SK-N-SH treated with all-trans-retinoic acid at 6 μM for 48 hours (cell line): ENCODE measurements at regions not wholly inside any gene's neighbourhood (a gene's known extent, or its start where the extent isn't known, plus 50 kb on each side); places are given as distances from the start of the nearest gene placed in this dataset.

Experiments
- ATAC-seq: fragments of 200-7000 bp; cut with Tn5 transposase; 3 replicates; pipeline ENCODE4 v1.9.1; 2020; ENCODE audit warnings: mild to moderate bottlenecking, moderate library complexity
- ARNTL ChIP-seq: fragments of 450-650 bp; formaldehyde crosslinking; IDR thresholded peaks from 2 replicates; pipeline ENCODE4 v1.5.0; 2020; ENCODE audit warnings: low read depth, mild to moderate bottlenecking, moderate library complexity, borderline replicate concordance
- CSDC2 ChIP-seq: fragments of 250-450 bp; sonication (Bioruptor Pico); IDR thresholded peaks from 2 replicates; pipeline ENCODE4 v1.5.0; 2020; ENCODE audit warnings: mild to moderate bottlenecking, moderate library complexity
- ESRRG ChIP-seq: fragments of 250-450 bp; sonication (Bioruptor Pico); IDR thresholded peaks from 2 replicates; pipeline ENCODE4 v1.6.1; 2021; ENCODE audit warnings: mild to moderate bottlenecking
- ISL1 ChIP-seq: fragments of 250-450 bp; sonication (Bioruptor Pico); IDR thresholded peaks from 2 replicates; pipeline ENCODE4 v2.1.2; 2022; ENCODE audit warnings: mild to moderate bottlenecking, moderate library complexity
- POU6F1 ChIP-seq: fragments of 250-450 bp; sonication (Bioruptor Pico); IDR thresholded peaks from 2 replicates; pipeline ENCODE4 v1.8.0; 2021; ENCODE audit warnings: low read depth, mild to moderate bottlenecking, moderate library complexity, borderline replicate concordance
- PPARA ChIP-seq: fragments of 250-450 bp; sonication (Bioruptor Pico); IDR thresholded peaks from 2 replicates; pipeline ENCODE4 v1.5.0; 2020; ENCODE audit warnings: mild to moderate bottlenecking, borderline replicate concordance
- RARB ChIP-seq: fragments of 250-450 bp; sonication (Bioruptor Pico); IDR thresholded peaks from 2 replicates; pipeline ENCODE4 v1.8.0; 2021; ENCODE audit warnings: mild to moderate bottlenecking, moderate library complexity
- SNAI2 ChIP-seq: fragments of 250-450 bp; sonication (Bioruptor Pico); IDR thresholded peaks from 2 replicates; pipeline ENCODE4 v1.5.0; 2020; ENCODE audit warnings: mild to moderate bottlenecking, moderate library complexity
- TCF4 ChIP-seq: fragments of 250-450 bp; sonication (Bioruptor Pico); IDR thresholded peaks from 2 replicates; pipeline ENCODE4 v1.8.0; 2021; ENCODE audit warnings: mild to moderate bottlenecking, moderate library complexity, borderline replicate concordance
- TSHZ2 ChIP-seq: fragments of 250-450 bp; sonication (Bioruptor Pico); IDR thresholded peaks from 2 replicates; pipeline ENCODE4 v1.5.0; 2020; ENCODE audit warnings: mild to moderate bottlenecking, moderate library complexity
- ZC3H10 ChIP-seq: fragments of 250-450 bp; sonication (Bioruptor Pico); IDR thresholded peaks from 2 replicates; pipeline ENCODE4 v1.5.1; 2021; ENCODE audit warnings: mild to moderate bottlenecking, moderate library complexity
- ZFP3 ChIP-seq: fragments of 250-450 bp; sonication (Bioruptor Pico); IDR thresholded peaks from 2 replicates; pipeline ENCODE4 v1.5.0; 2020; ENCODE audit warnings: mild to moderate bottlenecking, moderate library complexity
- ZFP30 ChIP-seq: fragments of 450-650 bp; formaldehyde crosslinking; IDR thresholded peaks from 2 replicates; pipeline ENCODE4 v1.5.0; 2022; ENCODE audit warnings: mild to moderate bottlenecking, moderate library complexity
- ZNF565 ChIP-seq: fragments of 450-650 bp; formaldehyde crosslinking; conservative IDR thresholded peaks from 2 replicates; pipeline ENCODE4 v1.5.0; 2020; ENCODE audit warnings: low read depth, mild to moderate bottlenecking, moderate library complexity
- ZNF70 ChIP-seq: fragments of 450-650 bp; formaldehyde crosslinking; IDR thresholded peaks from 2 replicates; pipeline ENCODE4 v1.5.0; 2020; ENCODE audit warnings: mild to moderate bottlenecking, moderate library complexity
- ZNF8 ChIP-seq: fragments of 450-650 bp; formaldehyde crosslinking; IDR thresholded peaks from 2 replicates; pipeline ENCODE4 v1.5.0; 2020; ENCODE audit warnings: mild to moderate bottlenecking, moderate library complexity

DNA sequence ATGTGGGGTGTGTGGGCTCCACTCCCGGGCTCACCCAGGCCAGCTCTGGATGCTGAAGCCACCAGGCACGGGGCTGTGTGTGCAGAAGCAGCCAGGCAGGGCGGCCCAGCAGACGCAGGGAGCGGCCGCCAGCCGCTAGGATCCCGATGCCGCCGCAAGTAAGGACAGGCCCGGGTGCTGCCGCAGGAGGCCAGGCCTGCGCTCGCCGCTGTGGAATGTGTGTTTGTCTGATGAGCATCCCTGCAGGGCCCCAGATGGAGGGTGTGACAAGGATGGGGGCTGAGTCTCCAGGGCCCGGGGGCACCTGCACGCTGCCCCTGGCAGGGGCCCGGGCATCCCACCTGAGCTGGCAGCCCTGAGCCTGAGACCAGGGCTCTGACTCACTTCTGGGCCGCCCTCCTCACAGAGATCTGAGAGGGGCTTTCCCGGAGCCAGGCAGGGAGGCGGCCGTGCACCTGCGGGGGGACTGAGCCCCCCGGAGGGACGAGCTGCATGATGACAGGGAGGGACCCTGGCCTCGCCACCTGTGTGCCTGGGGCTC lies 101.5 kb downstream of the FOXL3 start (continued):
- no peak for TF ChIP-seq TSHZ2
- TF ChIP-seq TCF4 (CRISPR knock-in tag): no peak
- TF ChIP-seq SNAI2 (CRISPR knock-in tag): no peak
- no peak for TF ChIP-seq PPARA
- TF ChIP-seq ZNF70 (CRISPR knock-in tag): no peak
- TF ChIP-seq POU6F1: no peak
- TF ChIP-seq ZFP3 (CRISPR knock-in tag): no peak
- no peak for TF ChIP-seq ESRRG
- no peak for TF ChIP-seq ARNTL (CRISPR knock-in tag)

- ATAC-seq: no peak
- TF ChIP-seq ZFP3 (CRISPR knock-in tag): no peak
- no peak for TF ChIP-seq ZNF70 (CRISPR knock-in tag)
- no peak for TF ChIP-seq ZNF565 (CRISPR knock-in tag)
- TF ChIP-seq SNAI2 (CRISPR knock-in tag): no peak
- TF ChIP-seq ZC3H10: no peak
- TF ChIP-seq ZNF8 (CRISPR knock-in tag): no peak
- TF ChIP-seq TCF4 (CRISPR knock-in tag): no peak
- no peak for TF ChIP-seq ISL1 (CRISPR knock-in tag)
- TF ChIP-seq ESRRG: no peak
- no peak for TF ChIP-seq RARB (CRISPR knock-in tag)
- no peak for TF ChIP-seq TSHZ2
- no peak for TF ChIP-seq PPARA
- TF ChIP-seq, all 23 proteins: peak for 0
These were observed 102.1 kb downstream of the FOXL3 start for GRCh38 chr7:391961-392524.

GRCh38 chr7:392822-393221 lies 102.9 kb downstream of the FOXL3 start:
- TF ChIP-seq TSHZ2: no peak
- TF ChIP-seq RARB (CRISPR knock-in tag): no peak

DNA sequence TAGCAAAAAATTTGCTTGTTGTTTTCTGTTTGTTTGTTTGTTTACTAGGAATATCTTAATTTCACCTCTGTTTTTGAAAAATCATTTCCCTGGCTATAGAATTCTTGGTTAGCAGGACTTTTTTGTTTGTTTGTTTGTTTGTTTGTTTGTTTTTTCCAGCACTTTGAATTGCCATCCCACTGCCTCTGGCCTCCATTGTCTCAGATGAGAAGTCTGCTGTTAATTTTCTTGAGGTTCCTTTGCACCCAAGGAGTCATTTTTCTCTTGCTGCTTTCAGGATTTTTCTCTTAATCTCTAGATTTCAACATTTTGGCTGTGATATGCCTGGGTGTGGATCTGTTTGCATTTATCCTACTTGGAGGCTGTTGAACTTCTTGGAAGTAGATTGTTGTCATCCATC lies 105.7 kb downstream of the FOXL3 start:
- no peak for ATAC-seq
- no peak for TF ChIP-seq POU6F1
- no peak for TF ChIP-seq RARB (CRISPR knock-in tag)
- TF ChIP-seq ISL1 (CRISPR knock-in tag): no peak
- no peak for TF ChIP-seq ZFP30 (CRISPR knock-in tag)
- no peak for TF ChIP-seq CSDC2 (CRISPR knock-in tag)

More at GRCh38 chr7:392822-393221, 102.9 kb downstream of the FOXL3 start:
- ATAC-seq: no peak
